GM21360 (cell line): ENCODE measurements at regions not wholly inside any gene's neighbourhood (a gene's known extent, or its start where the extent isn't known, plus 50 kb on each side); places are given as distances from the start of the nearest gene placed in this dataset.

Experiments
- ATAC-seq: cut with Tn5 transposase; IDR thresholded peaks from one replicate; pipeline ENCODE4 v1.9.1; 2021; ENCODE audit warnings: mild to moderate bottlenecking, moderate library complexity; ENCODE audit not compliant: unreplicated experiment

- ATAC-seq = no peak
Measured at GRCh38 chr6:134512981-134513391, 195.1 kb upstream of the SGK1 start.

DNA sequence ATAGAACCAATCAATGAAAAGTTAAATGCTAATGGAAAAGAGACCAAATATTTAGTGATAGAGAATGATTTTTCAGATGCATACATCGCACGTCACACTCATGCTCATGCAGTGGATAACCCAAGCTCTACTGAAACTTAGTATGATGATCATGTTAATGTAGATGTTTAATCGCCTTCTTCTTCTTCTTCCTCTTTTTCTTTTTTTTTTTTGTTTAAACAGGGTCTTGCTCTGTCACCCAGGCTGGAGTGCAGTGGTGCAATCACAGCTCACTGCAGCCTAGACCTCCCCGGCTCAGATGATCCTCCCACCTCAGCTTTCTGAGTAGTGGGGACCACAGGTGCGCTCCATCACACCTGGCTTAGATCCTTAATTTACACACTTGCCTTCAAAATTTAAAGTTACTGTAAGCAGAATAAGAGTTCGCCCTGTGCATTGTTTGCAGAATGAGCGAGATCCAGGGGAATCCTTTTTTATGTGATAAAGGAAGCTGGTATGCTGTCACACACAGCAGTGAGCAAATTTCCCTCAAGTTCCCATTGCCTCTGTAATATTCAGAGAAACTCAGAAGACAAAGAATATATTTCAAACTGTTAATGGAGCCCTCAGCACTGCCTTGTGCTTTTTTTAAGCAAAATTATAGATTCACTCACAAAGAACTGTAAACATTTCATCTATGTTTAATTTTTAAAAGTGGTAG is 194.2 kb upstream of the SGK1 start:
- ATAC-seq = no peak

DNA sequence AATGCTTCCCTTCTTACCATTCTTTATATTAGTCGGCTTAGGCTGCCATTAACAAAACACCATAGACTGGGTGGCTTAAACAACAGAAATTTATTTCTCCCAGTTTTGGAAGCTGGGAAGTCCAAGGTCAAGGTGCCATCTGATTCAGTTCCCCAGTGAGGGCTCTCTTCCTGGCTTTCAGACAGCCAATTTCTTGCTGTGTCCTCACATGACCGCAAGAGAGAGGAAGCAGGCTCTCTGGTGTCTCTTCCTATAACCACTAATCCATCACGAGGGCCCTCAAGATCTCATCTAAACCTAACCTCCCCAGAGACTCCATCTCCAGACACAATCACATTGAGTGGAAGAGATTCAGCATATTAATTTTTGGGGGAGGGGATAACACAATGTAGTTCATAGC is 193.0 kb upstream of the SGK1 start:
- ATAC-seq = no peak

- no peak for ATAC-seq
Measured at GRCh38 chr6:134510142-134510541, 192.2 kb upstream of the SGK1 start.

- ATAC-seq = no peak
Measured at GRCh38 chr6:134508862-134509498, 191.1 kb upstream of the SGK1 start.

DNA sequence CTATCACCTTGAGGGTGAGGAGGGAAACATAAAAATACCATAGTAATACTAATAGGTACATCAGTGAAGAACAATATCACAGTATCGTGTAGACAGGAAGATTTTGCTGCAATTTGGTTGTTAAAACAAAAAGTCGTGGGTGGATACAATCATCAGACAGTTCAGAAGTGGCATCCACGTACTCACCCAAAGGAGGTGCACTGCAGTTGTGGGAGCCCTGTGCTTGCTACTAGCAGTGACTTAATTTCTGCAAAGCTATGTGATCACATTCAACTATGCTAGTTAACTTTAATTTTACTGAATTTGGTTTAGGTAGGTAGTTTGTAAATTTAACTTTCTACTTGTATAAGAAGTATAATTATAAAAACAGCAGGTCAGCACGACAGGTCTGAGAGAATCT is 188.2 kb upstream of the SGK1 start:
- no peak for ATAC-seq

GRCh38 chr6:134503585-134504281 is 185.8 kb upstream of the SGK1 start:
- no peak for ATAC-seq

DNA sequence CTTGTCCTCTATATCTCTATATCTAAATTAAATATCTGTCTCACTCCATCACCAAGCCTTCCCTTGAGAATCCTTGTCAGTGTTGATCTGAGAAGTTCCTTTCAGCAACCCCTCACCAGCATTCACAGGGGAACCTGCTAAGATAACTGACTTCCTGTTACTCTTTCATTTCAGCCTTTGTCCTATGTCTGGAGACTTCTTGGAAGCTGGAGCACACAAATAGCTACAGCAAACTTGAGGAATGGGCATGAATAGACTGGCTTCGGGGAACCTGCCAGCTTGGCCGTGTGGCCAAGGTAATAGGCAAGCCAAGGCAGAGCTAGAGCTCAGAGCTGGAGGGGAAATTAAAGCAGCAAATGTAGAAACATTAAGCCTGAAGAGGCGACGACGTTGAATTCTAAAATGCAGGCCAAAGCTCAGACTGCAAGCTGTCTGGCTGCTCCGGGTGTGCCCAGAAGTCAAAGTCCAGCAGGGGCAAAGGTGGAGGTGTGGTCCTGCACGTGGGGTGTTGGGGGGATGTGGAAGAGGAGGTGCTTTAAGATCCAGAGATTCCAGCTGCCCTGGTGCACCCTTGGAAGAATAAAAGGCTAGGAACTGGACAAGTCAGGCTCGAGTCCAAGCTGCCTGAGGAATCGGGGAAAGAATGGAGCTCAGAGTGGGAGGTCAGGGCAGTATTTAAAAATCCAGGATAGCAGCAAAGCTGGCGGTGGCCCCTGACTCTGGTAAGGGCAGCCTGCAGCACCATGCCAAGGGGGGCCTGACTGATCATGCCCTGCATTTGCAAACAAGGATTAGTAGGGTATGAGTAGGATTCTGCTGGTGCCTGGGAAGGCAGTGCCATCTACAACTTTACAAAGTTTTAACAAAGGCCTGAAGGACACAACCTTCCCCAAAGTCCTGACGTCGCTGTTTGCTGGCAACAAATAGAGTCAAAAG is 185.0 kb upstream of the SGK1 start:
- no peak for ATAC-seq

GRCh38 chr6:134495890-134496248 is 178.0 kb upstream of the SGK1 start:
- no peak for ATAC-seq

GRCh38 chr6:134495203-134495889 is 177.4 kb upstream of the SGK1 start:
- ATAC-seq = no peak

- ATAC-seq = no peak
Measured at GRCh38 chr6:134493789-134494188, 175.9 kb upstream of the SGK1 start.

DNA sequence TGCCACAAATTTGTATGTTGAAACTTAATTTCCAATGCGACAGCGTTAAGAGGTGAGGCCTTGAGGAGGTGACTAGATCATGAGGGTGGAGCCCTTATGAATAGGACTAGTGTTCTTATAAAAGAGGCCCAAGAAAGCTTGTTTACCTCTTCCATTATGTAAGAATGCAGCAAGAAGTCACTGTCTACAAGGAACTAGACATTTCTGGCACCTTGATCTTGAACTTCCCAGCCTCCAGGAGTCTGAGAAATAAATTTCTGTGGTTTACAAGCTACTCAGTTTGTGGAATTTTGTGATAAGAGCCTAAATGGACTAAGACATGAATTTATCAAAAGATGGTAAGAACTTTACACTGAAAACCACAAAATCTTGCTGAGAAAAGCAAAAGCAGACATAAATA is 173.6 kb upstream of the SGK1 start:
- no peak for ATAC-seq

- no peak for ATAC-seq
Measured at GRCh38 chr6:134482593-134483270, 164.8 kb upstream of the SGK1 start.

GRCh38 chr6:134481966-134482365 is 164.1 kb upstream of the SGK1 start:
- ATAC-seq = no peak

- no peak for ATAC-seq
Measured at GRCh38 chr6:134480593-134480992, 162.7 kb upstream of the SGK1 start.

DNA sequence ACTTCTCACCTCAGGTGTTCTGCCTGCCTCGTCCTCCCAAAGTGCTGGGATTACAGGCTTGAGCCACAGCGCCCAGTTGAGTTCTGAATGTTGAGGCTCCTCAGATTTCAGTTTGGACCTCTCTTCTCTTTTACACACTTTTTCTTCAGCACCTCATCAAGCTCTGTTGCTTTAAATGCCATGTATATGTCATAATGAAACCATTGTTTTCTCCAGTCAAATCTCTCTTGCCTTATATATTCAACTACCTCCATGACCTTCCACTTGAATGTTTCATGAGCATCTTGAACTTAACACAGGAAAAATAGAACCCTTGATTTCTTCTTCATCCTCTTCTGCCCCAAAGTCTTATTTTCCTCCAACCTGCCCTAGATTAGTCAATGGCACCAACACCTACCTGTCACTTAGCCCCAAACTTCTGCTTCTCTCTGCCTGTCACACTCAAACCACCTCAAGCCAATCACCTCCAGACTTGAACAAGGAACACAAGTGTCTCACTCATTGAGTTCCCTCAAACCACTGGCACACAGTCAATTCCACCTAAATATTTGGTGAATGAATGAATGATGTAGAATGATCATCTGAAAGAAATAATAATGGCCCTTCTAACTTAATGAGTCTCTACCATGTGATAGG is 161.0 kb upstream of the SGK1 start:
- no peak for ATAC-seq

DNA sequence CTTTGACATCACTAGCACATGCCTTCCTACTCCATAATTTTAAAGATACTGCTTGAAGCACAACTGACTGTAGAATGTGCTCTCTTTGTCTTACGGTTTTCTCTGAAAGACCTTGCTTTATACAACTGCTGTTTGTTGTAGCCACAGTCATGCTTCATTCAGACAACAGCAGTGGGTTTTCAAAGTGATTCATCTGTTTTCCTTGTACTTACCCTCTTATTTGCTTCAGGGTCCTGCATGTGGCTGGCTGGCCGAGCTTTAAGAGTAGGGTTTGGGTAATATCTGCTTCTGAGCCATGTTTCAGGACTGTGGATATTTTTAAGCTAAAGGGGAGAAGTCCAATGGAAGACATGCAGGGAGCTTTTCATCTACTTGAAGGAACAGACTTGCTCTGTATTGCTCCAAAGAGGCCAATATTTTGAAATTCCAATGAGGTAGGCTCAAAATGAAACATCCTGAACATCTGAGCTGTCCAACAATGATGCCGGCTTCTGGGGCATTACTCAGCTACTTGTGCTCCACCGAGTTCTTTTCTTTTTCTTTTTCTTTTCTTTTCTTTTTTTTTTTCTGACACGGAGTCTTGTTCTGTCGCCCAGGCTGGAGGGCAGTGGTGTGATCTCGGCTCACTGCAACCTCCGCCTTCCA is 160.2 kb upstream of the SGK1 start:
- ATAC-seq = no peak

GRCh38 chr6:134474955-134475354 is 157.0 kb upstream of the SGK1 start:
- ATAC-seq = no peak

- no peak for ATAC-seq
Measured at GRCh38 chr6:134472661-134473060, 154.7 kb upstream of the SGK1 start.
